Iris pigment epithelial cell (primary cell): ENCODE measurements at regions not wholly inside any gene's neighbourhood (a gene's known extent, or its start where the extent isn't known, plus 50 kb on each side); places are given as distances from the start of the nearest gene placed in this dataset.
"Not testable (repeated sequence)": the region's sequence is repeated elsewhere in the genome, so short reads cannot be mapped to it uniquely, and the experiment has no call there.

Experiments used
- DNase-seq: peaks from one replicate; pipeline ENCODE4 v3.0.0-alpha.2; 2011; ENCODE audit warnings: low read depth

- DNase-seq = no peak
These were observed 283.8 kb downstream of the CXCL12 start for GRCh38 chr10:44101082-44101481.

GRCh38 chr10:44099511-44099910 is 285.4 kb downstream of the CXCL12 start:
- no peak for DNase-seq

GRCh38 chr10:44096217-44096616 is 288.7 kb downstream of the CXCL12 start:
- not testable (repeated sequence) for DNase-seq

- no peak for DNase-seq
These were observed 295.2 kb downstream of the CXCL12 start for GRCh38 chr10:44089671-44090070.

GRCh38 chr10:44087403-44087802 is 297.5 kb downstream of the CXCL12 start:
- no peak for DNase-seq

- DNase-seq = no peak
These were observed 301.0 kb downstream of the CXCL12 start for GRCh38 chr10:44083719-44084400.

- DNase-seq = no peak
These were observed 313.4 kb downstream of the CXCL12 start for GRCh38 chr10:44071479-44071878.

GRCh38 chr10:44070282-44070681 is 314.6 kb downstream of the CXCL12 start:
- DNase-seq = no peak

- no peak for DNase-seq
These were observed 315.3 kb downstream of the CXCL12 start for GRCh38 chr10:44069573-44069972.

- no peak for DNase-seq
These were observed 316.0 kb downstream of the CXCL12 start for GRCh38 chr10:44068716-44069482.

- DNase-seq = no peak
These were observed 317.5 kb downstream of the CXCL12 start for GRCh38 chr10:44067432-44067831.

- DNase-seq = no peak
These were observed 318.2 kb downstream of the CXCL12 start for GRCh38 chr10:44066527-44067255.

GRCh38 chr10:44065788-44066526 is 318.9 kb downstream of the CXCL12 start:
- DNase-seq = no peak

- no peak for DNase-seq
These were observed 319.7 kb downstream of the CXCL12 start for GRCh38 chr10:44064987-44065787.

- DNase-seq = no peak
These were observed 320.6 kb downstream of the CXCL12 start for GRCh38 chr10:44064317-44064716.

- no peak for DNase-seq
These were observed 321.2 kb downstream of the CXCL12 start for GRCh38 chr10:44063686-44064085.

- no peak for DNase-seq
These were observed 324.2 kb downstream of the CXCL12 start for GRCh38 chr10:44060719-44061118.

- no peak for DNase-seq
These were observed 324.7 kb downstream of the CXCL12 start for GRCh38 chr10:44060221-44060620.

- DNase-seq = no peak
These were observed 326.6 kb downstream of the CXCL12 start for GRCh38 chr10:44058259-44058658.

GRCh38 chr10:44056967-44057805 is 327.7 kb downstream of the CXCL12 start:
- no peak for DNase-seq
